ENCODE measurements at regions not wholly inside any gene's neighbourhood (a gene's known extent, or its start where the extent isn't known, plus 50 kb on each side); places are given as distances from the start of the nearest gene placed in this dataset.
A peak's percentile ranks its signal among the peaks of the same experiment; 100 is the strongest.
"Not testable (repeated sequence)": the region's sequence is repeated elsewhere in the genome, so short reads cannot be mapped to it uniquely, and the experiment has no call there.

GRCh38 chr14:106788534-106788933 lies 1262.2 kb downstream of the TMEM121 start:
- DNase-seq = no peak
- Histone ChIP-seq H3K4me3 (replicated peaks in 1 of 3) (no peak overlapping the region), H3K4me1 (no peaks in the 10 kb centered on the region), H3K27me3 (no peaks in the 10 kb centered on the region), H3K9me3 (no peaks in the 10 kb centered on the region), H3K36me3 (no peaks in the 10 kb centered on the region), H3K27ac (no peak overlapping the region)
- 56 to 62% methylated on average over 6 of the region's 6 CpGs for WGBS, 2 donors
- TF ChIP-seq POLR2A (IDR thresholded peaks at IDR 0.05) (no peak), CTCF (IDR thresholded peaks at IDR 0.05) (no peak)
- intact Hi-C loops (cut with DNase I) = no loop called here

- intact Hi-C loops (cut with DNase I) = no loop called here
- Histone ChIP-seq H3K27ac (no peak overlapping the region), H3K9me3 (no peaks in the 10 kb centered on the region), H3K4me1 (no peaks in the 10 kb centered on the region), H3K4me3 (replicated peaks in 1 of 3) (no peak overlapping the region), H3K36me3 (no peaks in the 10 kb centered on the region), H3K27me3 (no peaks in the 10 kb centered on the region)
- no peak for TF ChIP-seq POLR2A (IDR thresholded peaks at IDR 0.05)
- DNase-seq = no peak
- 89 to 90% methylated on average over 3 of the region's 3 CpGs for WGBS, 2 donors
These were observed 1262.9 kb downstream of the TMEM121 start for GRCh38 chr14:106789318-106789717.

GRCh38 chr14:106790189-106791036 lies 1264.0 kb downstream of the TMEM121 start:
- Histone ChIP-seq H3K4me3 (replicated peaks in 1 of 3) (no peak overlapping the region), H3K9me3 (no peaks in the 10 kb centered on the region), H3K36me3 (no peaks in the 10 kb centered on the region), H3K27ac (no peak overlapping the region), H3K4me1 (no peaks in the 10 kb centered on the region), H3K27me3 (no peaks in the 10 kb centered on the region)
- WGBS, 2 donors = 51 to 53% methylated on average over 17 of the region's 17 CpGs
- intact Hi-C loops (cut with DNase I) = no loop called here
- TF ChIP-seq POLR2A (IDR thresholded peaks at IDR 0.05) (no peak), CTCF (IDR thresholded peaks at IDR 0.05) (peak in 2 of 6 experiments; percentile 14 to 43)
- peak; percentile 4 to 11 for DNase-seq

- H3K4me3 ChIP-seq (replicated peaks in 1 of 3) = no peak overlapping the region
- TF ChIP-seq POLR2A (IDR thresholded peaks at IDR 0.05) (no peak), CTCF (IDR thresholded peaks at IDR 0.05) (no peak)
- no peaks in the 10 kb centered on the region for H3K9me3 ChIP-seq
- H3K36me3 ChIP-seq = no peaks in the 10 kb centered on the region
- H3K27ac ChIP-seq = no peak overlapping the region
- no peaks in the 10 kb centered on the region for H3K27me3 ChIP-seq
- WGBS, 2 donors = 72 to 80% methylated on average over 5 of the region's 5 CpGs
- DNase-seq = no peak
- H3K4me1 ChIP-seq = no peaks in the 10 kb centered on the region
- intact Hi-C loops (cut with DNase I) = no loop called here
These were observed 1266.2 kb downstream of the TMEM121 start for GRCh38 chr14:106792543-106792942.

GRCh38 chr14:106798166-106798565 lies 1271.8 kb downstream of the TMEM121 start:
- H3K27me3 ChIP-seq; H3K4me3 ChIP-seq (replicated peaks in 1 of 3); intact Hi-C loops (cut with DNase I); H3K4me1 ChIP-seq; DNase-seq; H3K36me3 ChIP-seq; H3K27ac ChIP-seq; H3K9me3 ChIP-seq: not testable (repeated sequence)
- 48 to 57% methylated on average over 4 of the region's 4 CpGs for WGBS, 2 donors
